GM21786 (cell line): ENCODE measurements at regions not wholly inside any gene's neighbourhood (a gene's known extent, or its start where the extent isn't known, plus 50 kb on each side); places are given as distances from the start of the nearest gene placed in this dataset.

Source experiments
- ATAC-seq: cut with Tn5 transposase; IDR thresholded peaks from one replicate; pipeline ENCODE4 v1.9.1; 2021; ENCODE audit not compliant: unreplicated experiment

- ATAC-seq: no peak
These were observed 79.7 kb upstream of the C11orf87 start for GRCh38 chr11:109342261-109342660.

GRCh38 chr11:109343242-109343641, 78.7 kb upstream of the C11orf87 start:
- no peak for ATAC-seq

GRCh38 chr11:109347304-109347703, 74.7 kb upstream of the C11orf87 start:
- ATAC-seq: no peak

GRCh38 chr11:109349276-109350080, 72.5 kb upstream of the C11orf87 start:
- no peak for ATAC-seq

GRCh38 chr11:109350091-109350490, 71.9 kb upstream of the C11orf87 start:
- no peak for ATAC-seq

GRCh38 chr11:109362059-109362458, 59.9 kb upstream of the C11orf87 start:
- no peak for ATAC-seq

- no peak for ATAC-seq
These were observed 58.3 kb upstream of the C11orf87 start for GRCh38 chr11:109363682-109364081.

GRCh38 chr11:109364851-109365250, 57.1 kb upstream of the C11orf87 start:
- no peak for ATAC-seq

- ATAC-seq: no peak
These were observed 50.4 kb upstream of the C11orf87 start for GRCh38 chr11:109371444-109372176.
